A549 (cell line): ENCODE measurements at regions not wholly inside any gene's neighbourhood (a gene's known extent, or its start where the extent isn't known, plus 50 kb on each side); places are given as distances from the start of the nearest gene placed in this dataset.

Source experiments
- ATAC-seq, 2 experiments: fragments of 200-7000 bp in 1 of 2; fragments of >200 bp in 1 of 2; cut with Nextera tagmentation in 1 of 2; cut with Tn5 transposase in 1 of 2; 3 replicates each; pipeline versions ENCODE4 v1.8.0 to v1.9.1; 2018 to 2020; ENCODE audit warnings: mild to moderate bottlenecking in 1 of 2, moderate library complexity in 1 of 2
- CTCF ChIA-PET: fragments of 300-600 bp; sonication (Branson Sonifier 250); formaldehyde crosslinking; extraction: SDS; loops from one replicate; lab custom pipeline; 2021; ENCODE audit warnings: antibody characterized with exemption, inconsistent platforms; lab: Yijun Ruan, JAX
- POLR2A ChIA-PET: fragments of 350-600 bp; formaldehyde crosslinking; extraction: SDS; loops from one replicate; lab custom pipeline; 2021; ENCODE audit warnings: antibody characterized with exemption, inconsistent platforms; lab: Yijun Ruan, JAX
- DNase-seq, 2 experiments: peaks; one replicate each; pipeline versions ENCODE4 v3.0.0 to v3.0.0-alpha.2; 2011 to 2016; ENCODE audit warnings: low read depth in 1 of 2, low spot score in 1 of 2
- FAIRE-seq: peaks from 2 replicates; lab custom pipeline; 2011; peaks lifted over from hg19 to GRCh38; lab: Jason Lieb, UNC
- H3K27ac ChIP-seq, 2 experiments: fragments of >200 bp; sonication (Bioruptor Twin); formaldehyde crosslinking; 3 replicates each; pipeline ENCODE4 v1.5.1; 2016 to 2017
- H3K4me1 ChIP-seq: fragments of >200 bp; sonication (Bioruptor Twin); formaldehyde crosslinking; 3 replicates; pipeline ENCODE4 v1.6.1; 2016
- H3K4me2 ChIP-seq: fragments of >200 bp; sonication (Bioruptor Twin); formaldehyde crosslinking; 3 replicates; pipeline ENCODE4 v1.6.1; 2016
- H3K4me3 ChIP-seq: fragments of >200 bp; sonication (Bioruptor Twin); formaldehyde crosslinking; 3 replicates; pipeline ENCODE4 v1.5.1; 2016
- H3K9me3 ChIP-seq: fragments of >200 bp; sonication (Bioruptor Twin); formaldehyde crosslinking; 3 replicates; pipeline ENCODE4 v1.6.1; 2016
- CBX8 ChIP-seq: fragments of 200-600 bp; sonication (generic); IDR thresholded peaks from 2 replicates; pipeline ENCODE4 v1.6.1; 2016
- CHD2 ChIP-seq: fragments of 150-350 bp; IDR thresholded peaks from 2 replicates; pipeline ENCODE4 v1.6.1; 2014; ENCODE audit warnings: low read length; ENCODE audit not compliant: partially characterized antibody
- ESRRA ChIP-seq: fragments of 150-350 bp; IDR thresholded peaks from 2 replicates; pipeline ENCODE4 v1.6.1; 2014; ENCODE audit warnings: mild to moderate bottlenecking, low read length, borderline replicate concordance
- FOXS1 ChIP-seq: fragments of 250-450 bp; sonication (Bioruptor Pico); IDR thresholded peaks from 2 replicates; pipeline ENCODE4 v1.5.0; 2020; ENCODE audit warnings: mild to moderate bottlenecking, moderate library complexity
- GATA3 ChIP-seq: IDR thresholded peaks from 2 replicates; pipeline ENCODE4 v1.6.1; 2012; ENCODE audit warnings: borderline replicate concordance
- HEYL ChIP-seq: fragments of 250-450 bp; sonication (Bioruptor Pico); IDR thresholded peaks from 2 replicates; pipeline ENCODE4 v1.8.0; 2021; ENCODE audit warnings: mild to moderate bottlenecking, moderate library complexity
- HMGXB4 ChIP-seq: fragments of 250-450 bp; sonication (Bioruptor Pico); IDR thresholded peaks from 2 replicates; pipeline ENCODE4 v1.5.0; 2021; ENCODE audit warnings: mild to moderate bottlenecking, moderate library complexity, borderline replicate concordance
- MYC ChIP-seq: IDR thresholded peaks from 2 replicates; pipeline ENCODE4 v1.6.1; 2012; ENCODE audit warnings: mild to moderate bottlenecking, inconsistent platforms, low read length, improper control_type of control experiment, borderline replicate concordance
- PHF8 ChIP-seq: fragments of 200-600 bp; sonication (generic); IDR thresholded peaks from 2 replicates; pipeline ENCODE4 v1.6.1; 2016; ENCODE audit warnings: low read depth, mild to moderate bottlenecking, antibody characterized with exemption, moderate library complexity, borderline replicate concordance
- POLR2A ChIP-seq: IDR thresholded peaks from 2 replicates; pipeline ENCODE4 v1.6.1; 2012; ENCODE audit warnings: mild to moderate bottlenecking, low read length
- POLR2AphosphoS2 ChIP-seq: conservative IDR thresholded peaks from 2 replicates; pipeline ENCODE4 v1.6.1; 2012; ENCODE audit warnings: low read length, improper control_type of control experiment, inconsistent platforms
- RAD21 ChIP-seq, 2 experiments: fragments of >200 bp in 1 of 2; sonication (Bioruptor Twin) in 1 of 2; formaldehyde crosslinking in 1 of 2; IDR thresholded peaks in 1 of 2; conservative IDR thresholded peaks in 1 of 2; 2 replicates in 1 of 2; 3 replicates in 1 of 2; pipeline ENCODE4 v1.6.1; 2012 to 2018; ENCODE audit warnings: inconsistent platforms in 1 of 2
- RNF2 ChIP-seq: fragments of 200-600 bp; sonication (generic); IDR thresholded peaks from 2 replicates; pipeline ENCODE4 v1.6.1; 2016; ENCODE audit warnings: low read depth, mild to moderate bottlenecking, antibody characterized with exemption, moderate library complexity, borderline replicate concordance
- SMC3 ChIP-seq: fragments of >200 bp; sonication (Bioruptor Twin); formaldehyde crosslinking; IDR thresholded peaks from 3 replicates; pipeline ENCODE4 v1.6.1; 2018; ENCODE audit warnings: inconsistent platforms
- SREBF2 ChIP-seq: fragments of 450-650 bp; IDR thresholded peaks from 2 replicates; pipeline ENCODE4 v1.6.1; 2014; ENCODE audit warnings: mild to moderate bottlenecking, moderate library complexity
- TP53 ChIP-seq: fragments of 250-450 bp; sonication (Bioruptor Pico); IDR thresholded peaks from 2 replicates; pipeline ENCODE4 v1.5.0; 2021; ENCODE audit warnings: mild to moderate bottlenecking, moderate library complexity
- WGBS: methylation state at CpG from one replicate; pipeline ENCODE4 v1.1.6; 2017; ENCODE audit errors: missing lambda C conversion rate; 5-methylcytosine and 5-hydroxymethylcytosine counted together

- no peak for FAIRE-seq
- CTCF ChIA-PET: interaction anchor here (1.3 kb wide), 1 partner anchor 273 kb away, joined by 3 read pairs; no protein-coding TSS in a partner anchor
- H3K4me1 ChIP-seq: peaks cover 11% of the 10 kb centered on the region
- TF ChIP-seq SREBF2 (no peak), RNF2 (no peak), HMGXB4 (CRISPR knock-in tag) (no peak), CHD2 (no peak)
- TF ChIP-seq, all 56 proteins: peak for 0
- Histone ChIP-seq H3K9me3 (no peaks in the 10 kb centered on the region), H3K4me3 (no peak overlapping the region), H3K27ac (no peak overlapping the region), H3K4me2 (no peak overlapping the region)
- whole genome bisulfite sequencing: 78% methylated on average over 1 of the region's 1 CpG
- ATAC-seq (no peak), DNase-seq (no peak)
- POLR2A ChIA-PET: no interaction called here
These were observed 252.5 kb downstream of the PTEN start for GRCh38 chr10:88115968-88116367.

- Histone ChIP-seq H3K4me1 (0 out of 3 replicates have a peak, but pooled peaks cover 9% of the 10 kb centered on the region), H3K27ac (no peak overlapping the region), H3K4me2 (no peak overlapping the region), H3K9me3 (no peaks in the 10 kb centered on the region), H3K4me3 (no peak overlapping the region)
- CTCF ChIA-PET: interaction anchor here (1.3 kb wide), 1 partner anchor 272 kb away, joined by 3 read pairs; no protein-coding TSS in a partner anchor
- FAIRE-seq (no peak), DNase-seq (peak in 1 of 2 experiments; percentile 13), ATAC-seq (no peak)
- 78% methylated on average over 2 of the region's 2 CpGs for WGBS
- TF ChIP-seq ESRRA (no peak), GATA3 (no peak), HEYL (CRISPR knock-in tag) (no peak), MYC (no peak), CBX8 (no peak), TP53 (CRISPR knock-in tag) (no peak)
- POLR2A ChIA-PET: interaction anchor here (0.5 kb wide), 1 partner anchor 271 kb away, joined by 9 read pairs; no protein-coding TSS in a partner anchor
These were observed 253.1 kb downstream of the PTEN start for GRCh38 chr10:88116481-88116880.

- FAIRE-seq: no peak
These were observed 253.7 kb downstream of the PTEN start for GRCh38 chr10:88116971-88117626.

GRCh38 chr10:88117869-88118632, 254.6 kb downstream of the PTEN start:
- no peaks in the 10 kb centered on the region for H3K9me3 ChIP-seq
- 0 out of 3 replicates have a peak, but pooled peaks cover 9% of the 10 kb centered on the region for H3K4me1 ChIP-seq
- ChIA-PET POLR2A (no interaction called here), CTCF (interaction anchor here (0.6 to 1.8 kb wide), 4 partner anchors 52 to 290 kb away, joined by 3 to 9 read pairs (median 3); no protein-coding TSS in a partner anchor)
- WGBS: 72% methylated on average over 4 of the region's 4 CpGs
- peak in 1 of 2 experiments; percentile 77; a peak in 3 of 6 replicates for ATAC-seq
- TF ChIP-seq POLR2AphosphoS2 (no peak), RAD21 (conservative IDR thresholded peaks at IDR 0.05 in 1 of 2, IDR thresholded peaks at IDR 0.05 in 1 of 2) (peak in 1 of 2 experiments; percentile 46; a peak in 3 of 5 replicates)
- TF ChIP-seq, all 56 proteins: peak for 1
- no peak overlapping the region for H3K27ac ChIP-seq
- no peak overlapping the region for H3K4me3 ChIP-seq
- FAIRE-seq: no peak
- DNase-seq: peak in 1 of 2 experiments; percentile 28
- no peak overlapping the region for H3K4me2 ChIP-seq

More at GRCh38 chr10:88116971-88117626, 253.7 kb downstream of the PTEN start:
- no peak overlapping the region for H3K27ac ChIP-seq
- DNase-seq (no peak), ATAC-seq (no peak)
- H3K9me3 ChIP-seq: no peaks in the 10 kb centered on the region
- ChIA-PET POLR2A (interaction anchor here (0.5 kb wide), 1 partner anchor 270 kb away, joined by 9 read pairs; no protein-coding TSS in a partner anchor), CTCF (interaction anchor here (0.6 to 1.8 kb wide), 2 partner anchors 51 to 272 kb away, joined by 3 to 9 read pairs; no protein-coding TSS in a partner anchor)
- no peak overlapping the region for H3K4me2 ChIP-seq
- 78% methylated on average over 7 of the region's 7 CpGs for WGBS
- 0 out of 3 replicates have a peak, but pooled peaks cover 9% of the 10 kb centered on the region for H3K4me1 ChIP-seq
- H3K4me3 ChIP-seq: no peak overlapping the region
- TF ChIP-seq PHF8: no peak
- no peak for TF ChIP-seq FOXS1 (CRISPR knock-in tag)
- TF ChIP-seq SMC3: no peak
- no peak for TF ChIP-seq POLR2A
